Neural cell (in vitro differentiated cells): ENCODE measurements at regions not wholly inside any gene's neighbourhood (a gene's known extent, or its start where the extent isn't known, plus 50 kb on each side); places are given as distances from the start of the nearest gene placed in this dataset.
A peak's percentile ranks its signal among the peaks of the same experiment; 100 is the strongest.

Source experiments
- H2AFZ ChIP-seq: fragments of 200-600, 300-800 bp; sonication (generic), shearing (Covaris generic); 2 replicates; pipeline ENCODE4 v1.6.0; 2014; ENCODE audit warnings: low read depth, mild to moderate bottlenecking, antibody characterized with exemption, low read length, moderate library complexity
- H3F3A ChIP-seq: fragments of 200-600 bp; shearing (Covaris generic); 2 replicates; pipeline ENCODE4 v1.6.1; 2016; ENCODE audit warnings: mild to moderate bottlenecking, moderate library complexity, mixed read lengths, antibody characterized with exemption, low read length; ENCODE audit not compliant: insufficient read depth, poor library complexity, severe bottlenecking
- H3K27ac ChIP-seq: fragments of 200-600, 300-800 bp; sonication (generic), shearing (Covaris generic); 2 replicates; pipeline ENCODE4 v1.5.1; 2014; ENCODE audit warnings: mild to moderate bottlenecking, low read length, moderate library complexity
- H3K27me3 ChIP-seq: fragments of 300-800, 200-600 bp; sonication (generic), shearing (Covaris generic); 2 replicates; pipeline ENCODE4 v1.6.0; 2014; ENCODE audit warnings: mild to moderate bottlenecking, low read depth, low read length, moderate library complexity; ENCODE audit not compliant: insufficient read depth
- H3K36me3 ChIP-seq: fragments of 300-800, 200-600 bp; sonication (generic), shearing (Covaris generic); 2 replicates; pipeline ENCODE4 v1.5.1; 2014; ENCODE audit warnings: mild to moderate bottlenecking, antibody characterized with exemption, low read length, moderate library complexity; ENCODE audit not compliant: insufficient read depth
- H3K4me2 ChIP-seq: fragments of 300-800, 200-600 bp; sonication (generic), shearing (Covaris generic); 2 replicates; pipeline ENCODE4 v1.6.0; 2014; ENCODE audit warnings: mild to moderate bottlenecking, low read length
- H3K4me3 ChIP-seq: fragments of 300-800, 200-600 bp; sonication (generic), shearing (Covaris generic); 2 replicates; pipeline ENCODE4 v1.5.1; 2014; ENCODE audit warnings: mild to moderate bottlenecking, low read length, moderate library complexity
- H3K79me2 ChIP-seq: fragments of 200-600 bp; shearing (Covaris generic); replicated peaks from 2 replicates; pipeline ENCODE4 v1.6.0; 2014; ENCODE audit warnings: mild to moderate bottlenecking, low read length, moderate library complexity; ENCODE audit not compliant: insufficient read depth
- H3K9ac ChIP-seq: fragments of 300-800, 200-600 bp; sonication (generic), shearing (Covaris generic); 2 replicates; pipeline ENCODE4 v1.6.1; 2016; ENCODE audit warnings: mild to moderate bottlenecking, low read length, mixed read lengths
- H3K9me2 ChIP-seq: fragments of 200-600 bp; shearing (Covaris generic); 2 replicates; pipeline ENCODE4 v1.6.1; 2016; ENCODE audit warnings: mild to moderate bottlenecking, low read length, mixed read lengths; ENCODE audit not compliant: insufficient read depth
- H3K9me3 ChIP-seq: fragments of 200-600, 300-800 bp; sonication (generic), shearing (Covaris generic); 2 replicates; pipeline ENCODE4 v1.6.1; 2016; ENCODE audit warnings: mild to moderate bottlenecking, mixed run types, low read length, moderate library complexity, mixed read lengths
- H4K20me1 ChIP-seq: fragments of 200-600 bp; shearing (Covaris generic); 2 replicates; pipeline ENCODE4 v1.6.1; 2016; ENCODE audit warnings: mild to moderate bottlenecking, mixed run types; ENCODE audit not compliant: insufficient read depth
- CTCF ChIP-seq: fragments of 450-650 bp; IDR thresholded peaks from 2 replicates; pipeline ENCODE4 v1.5.1; 2014; ENCODE audit warnings: antibody characterized with exemption, mild to moderate bottlenecking, moderate library complexity; ENCODE audit not compliant: poor library complexity, severe bottlenecking
- EP300 ChIP-seq: fragments of 450-650 bp; conservative IDR thresholded peaks from 2 replicates; pipeline ENCODE4 v1.6.1; 2014; ENCODE audit warnings: antibody characterized with exemption, mild to moderate bottlenecking, moderate library complexity; ENCODE audit not compliant: poor library complexity, severe bottlenecking
- EZH2 ChIP-seq: fragments of 200-600, 300-800 bp; shearing (Covaris generic), sonication (generic); IDR thresholded peaks from 2 replicates; pipeline ENCODE4 v1.6.1; 2014; ENCODE audit warnings: antibody characterized with exemption, low read length, borderline replicate concordance, mild to moderate bottlenecking; ENCODE audit not compliant: insufficient read depth, poor library complexity, severe bottlenecking
- MXI1 ChIP-seq: fragments of 450-650 bp; conservative IDR thresholded peaks from 2 replicates; pipeline ENCODE4 v1.6.1; 2014; ENCODE audit warnings: antibody characterized with exemption, mild to moderate bottlenecking; ENCODE audit not compliant: poor library complexity, severe bottlenecking
- POLR2AphosphoS5 ChIP-seq: IDR thresholded peaks from 2 replicates; pipeline ENCODE4 v1.6.1; 2012
- RAD21 ChIP-seq: fragments of 450-650 bp; conservative IDR thresholded peaks from 2 replicates; pipeline ENCODE4 v1.6.1; 2014; ENCODE audit warnings: antibody characterized with exemption, mild to moderate bottlenecking, moderate library complexity
- REST ChIP-seq: IDR thresholded peaks from 2 replicates; pipeline ENCODE4 v1.6.1; 2012; ENCODE audit warnings: borderline replicate concordance
- SMC3 ChIP-seq: fragments of 450-650 bp; conservative IDR thresholded peaks from 2 replicates; pipeline ENCODE4 v1.6.1; 2014; ENCODE audit warnings: antibody characterized with exemption, mild to moderate bottlenecking, moderate library complexity; ENCODE audit not compliant: poor library complexity
- TAF1 ChIP-seq: IDR thresholded peaks from 2 replicates; pipeline ENCODE4 v1.6.1; 2012; ENCODE audit warnings: low read depth

- no peaks in the 10 kb centered on the region for H3F3A ChIP-seq
- H2AFZ ChIP-seq = no peak overlapping the region
- H3K9me2 ChIP-seq = no peaks in the 10 kb centered on the region
- H3K4me3 ChIP-seq = no peak overlapping the region
- TF ChIP-seq TAF1 (no peak), CTCF (peak; percentile 79), MXI1 (no peak), RAD21 (peak; percentile 87), EZH2 (no peak), SMC3 (peak; percentile 81), EP300 (no peak), REST (no peak), POLR2AphosphoS5 (no peak)
- no peak overlapping the region for H3K4me2 ChIP-seq
- no peaks in the 10 kb centered on the region for H3K79me2 ChIP-seq
- H3K27me3 ChIP-seq = no peaks in the 10 kb centered on the region
- H3K36me3 ChIP-seq = no peaks in the 10 kb centered on the region
- no peaks in the 10 kb centered on the region for H4K20me1 ChIP-seq
- H3K27ac ChIP-seq = no peak overlapping the region
- H3K9me3 ChIP-seq = no peaks in the 10 kb centered on the region
- no peak overlapping the region for H3K9ac ChIP-seq
These were observed 99.2 kb downstream of the CTH start for GRCh38 chr1:70509996-70510876.

GRCh38 chr1:70517444-70517843 is 106.4 kb downstream of the CTH start:
- H3K9ac ChIP-seq = no peak overlapping the region
- no peak overlapping the region for H3K4me2 ChIP-seq
- no peaks in the 10 kb centered on the region for H3K36me3 ChIP-seq
- no peak for TF ChIP-seq RAD21
- TF ChIP-seq SMC3 = no peak
- no peak for TF ChIP-seq TAF1
- TF ChIP-seq MXI1 = no peak
- TF ChIP-seq POLR2AphosphoS5 = no peak
- no peak for TF ChIP-seq CTCF
- no peak for TF ChIP-seq EP300
- TF ChIP-seq EZH2 = no peak
- TF ChIP-seq REST = no peak
- H4K20me1 ChIP-seq = no peaks in the 10 kb centered on the region
- H3K79me2 ChIP-seq = no peaks in the 10 kb centered on the region
- H3K27me3 ChIP-seq = no peaks in the 10 kb centered on the region
- no peaks in the 10 kb centered on the region for H3F3A ChIP-seq
- H3K9me3 ChIP-seq = no peaks in the 10 kb centered on the region
- H2AFZ ChIP-seq = no peak overlapping the region
- no peak overlapping the region for H3K27ac ChIP-seq
- no peaks in the 10 kb centered on the region for H3K9me2 ChIP-seq
- no peak overlapping the region for H3K4me3 ChIP-seq
